ENCODE measurements at regions not wholly inside any gene's neighbourhood (a gene's known extent, or its start where the extent isn't known, plus 50 kb on each side); places are given as distances from the start of the nearest gene placed in this dataset.

DNA sequence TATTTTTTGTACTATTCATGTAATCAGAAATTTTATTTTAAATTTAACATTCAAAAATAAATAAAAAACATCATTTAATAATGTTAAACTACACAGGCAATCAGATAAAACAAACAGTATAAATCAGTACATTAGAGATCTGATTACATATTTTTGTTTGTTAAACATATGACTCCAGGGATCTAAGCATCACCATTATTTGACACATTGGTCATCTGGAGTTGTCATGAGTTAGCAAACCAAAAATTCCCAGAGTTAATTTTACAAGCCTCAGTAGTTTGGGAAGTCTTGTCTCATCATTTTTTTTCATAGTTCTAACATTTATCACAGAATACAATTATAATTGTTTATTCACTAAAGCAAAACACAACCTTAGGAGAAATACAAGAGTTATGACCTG is 770.8 kb upstream of the SLITRK6 start:
- no peak for TF ChIP-seq CEBPB (IDR thresholded peaks at IDR 0.05)
- TF ChIP-seq TEAD4 (IDR thresholded peaks at IDR 0.05), result no peak
- TF ChIP-seq YY1 (IDR thresholded peaks at IDR 0.05; ENCODE audit: low read depth), result no peak
- no peak for TF ChIP-seq FOXM1 (IDR thresholded peaks at IDR 0.05; ENCODE audit: borderline replicate concordance, low read depth)
- TF ChIP-seq TAF1 (IDR thresholded peaks at IDR 0.05; ENCODE audit: low read depth), result no peak
- TF ChIP-seq EP300 (IDR thresholded peaks at IDR 0.05; ENCODE audit: borderline replicate concordance), result no peak
- TF ChIP-seq, protein P1, sequence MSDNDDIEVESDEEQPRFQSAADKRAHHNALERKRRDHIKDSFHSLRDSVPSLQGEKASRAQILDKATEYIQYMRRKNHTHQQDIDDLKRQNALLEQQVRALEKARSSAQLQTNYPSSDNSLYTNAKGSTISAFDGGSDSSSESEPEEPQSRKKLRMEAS (IDR thresholded peaks at IDR 0.05), result no peak
- no peak for TF ChIP-seq NFIC (IDR thresholded peaks at IDR 0.05)

DNA sequence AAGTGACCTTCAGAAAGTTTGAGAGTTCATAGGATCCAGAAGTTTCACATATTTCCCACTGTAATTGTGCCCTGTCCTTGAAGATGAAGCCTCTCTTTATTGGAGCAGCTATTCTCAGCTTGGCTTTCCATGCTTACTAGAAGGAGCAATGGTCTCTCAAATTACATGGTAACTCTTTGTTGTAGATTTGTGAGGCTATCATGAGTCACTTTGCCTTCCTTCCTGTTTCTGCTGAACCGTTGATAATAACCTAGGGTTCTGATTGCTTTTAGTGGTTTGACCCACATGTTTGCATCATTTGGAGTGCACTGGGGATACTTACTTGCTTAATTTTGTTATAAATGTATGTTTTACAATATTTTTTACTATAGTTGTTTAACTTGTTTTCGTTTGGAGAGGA is 772.9 kb upstream of the SLITRK6 start:
- TF ChIP-seq TAF1 (IDR thresholded peaks at IDR 0.05; ENCODE audit: low read depth) (no peak), CEBPB (IDR thresholded peaks at IDR 0.05) (no peak), EGR1 (IDR thresholded peaks at IDR 0.05) (no peak)

DNA sequence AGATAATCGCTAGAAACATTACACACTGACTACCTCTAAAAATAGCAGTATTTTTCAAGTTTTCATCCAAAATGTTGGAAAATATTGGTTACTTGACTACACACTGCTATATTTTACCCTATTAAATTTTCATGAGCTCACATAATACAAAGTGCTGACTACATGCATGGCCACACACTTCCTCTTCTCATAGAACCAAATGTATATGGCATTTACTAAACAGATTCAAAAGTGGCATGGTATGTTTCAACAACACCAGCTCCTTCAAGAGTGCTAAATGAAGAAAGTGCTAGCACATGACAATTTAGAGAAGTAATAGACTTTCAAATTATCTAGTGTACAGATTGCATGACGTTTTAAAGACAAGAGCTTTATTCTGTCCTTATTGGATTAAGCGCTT is 780.4 kb upstream of the SLITRK6 start:
- no peak for TF ChIP-seq TAF1 (IDR thresholded peaks at IDR 0.05; ENCODE audit: low read depth)
- no peak for TF ChIP-seq EGR1 (IDR thresholded peaks at IDR 0.05)
- no peak for TF ChIP-seq RAD21 (IDR thresholded peaks at IDR 0.05; ENCODE audit: low read depth)
- TF ChIP-seq, protein P2, sequence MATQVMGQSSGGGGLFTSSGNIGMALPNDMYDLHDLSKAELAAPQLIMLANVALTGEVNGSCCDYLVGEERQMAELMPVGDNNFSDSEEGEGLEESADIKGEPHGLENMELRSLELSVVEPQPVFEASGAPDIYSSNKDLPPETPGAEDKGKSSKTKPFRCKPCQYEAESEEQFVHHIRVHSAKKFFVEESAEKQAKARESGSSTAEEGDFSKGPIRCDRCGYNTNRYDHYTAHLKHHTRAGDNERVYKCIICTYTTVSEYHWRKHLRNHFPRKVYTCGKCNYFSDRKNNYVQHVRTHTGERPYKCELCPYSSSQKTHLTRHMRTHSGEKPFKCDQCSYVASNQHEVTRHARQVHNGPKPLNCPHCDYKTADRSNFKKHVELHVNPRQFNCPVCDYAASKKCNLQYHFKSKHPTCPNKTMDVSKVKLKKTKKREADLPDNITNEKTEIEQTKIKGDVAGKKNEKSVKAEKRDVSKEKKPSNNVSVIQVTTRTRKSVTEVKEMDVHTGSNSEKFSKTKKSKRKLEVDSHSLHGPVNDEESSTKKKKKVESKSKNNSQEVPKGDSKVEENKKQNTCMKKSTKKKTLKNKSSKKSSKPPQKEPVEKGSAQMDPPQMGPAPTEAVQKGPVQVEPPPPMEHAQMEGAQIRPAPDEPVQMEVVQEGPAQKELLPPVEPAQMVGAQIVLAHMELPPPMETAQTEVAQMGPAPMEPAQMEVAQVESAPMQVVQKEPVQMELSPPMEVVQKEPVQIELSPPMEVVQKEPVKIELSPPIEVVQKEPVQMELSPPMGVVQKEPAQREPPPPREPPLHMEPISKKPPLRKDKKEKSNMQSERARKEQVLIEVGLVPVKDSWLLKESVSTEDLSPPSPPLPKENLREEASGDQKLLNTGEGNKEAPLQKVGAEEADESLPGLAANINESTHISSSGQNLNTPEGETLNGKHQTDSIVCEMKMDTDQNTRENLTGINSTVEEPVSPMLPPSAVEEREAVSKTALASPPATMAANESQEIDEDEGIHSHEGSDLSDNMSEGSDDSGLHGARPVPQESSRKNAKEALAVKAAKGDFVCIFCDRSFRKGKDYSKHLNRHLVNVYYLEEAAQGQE (IDR thresholded peaks at IDR 0.05; ENCODE audit: low read depth), result no peak
- TF ChIP-seq EP300 (IDR thresholded peaks at IDR 0.05; ENCODE audit: borderline replicate concordance), result no peak
- TF ChIP-seq YY1 (IDR thresholded peaks at IDR 0.05; ENCODE audit: low read depth), result no peak
- TF ChIP-seq CEBPB (IDR thresholded peaks at IDR 0.05), result no peak
- no peak for TF ChIP-seq TEAD4 (IDR thresholded peaks at IDR 0.05)
- no peak for TF ChIP-seq CREB1 (IDR thresholded peaks at IDR 0.05; ENCODE audit: low read depth)
- no peak for TF ChIP-seq FOXM1 (IDR thresholded peaks at IDR 0.05; ENCODE audit: borderline replicate concordance, low read depth)
- TF ChIP-seq, protein P1 (IDR thresholded peaks at IDR 0.05), result no peak
- no peak for TF ChIP-seq NFIC (IDR thresholded peaks at IDR 0.05)
- TF ChIP-seq, protein P3, sequence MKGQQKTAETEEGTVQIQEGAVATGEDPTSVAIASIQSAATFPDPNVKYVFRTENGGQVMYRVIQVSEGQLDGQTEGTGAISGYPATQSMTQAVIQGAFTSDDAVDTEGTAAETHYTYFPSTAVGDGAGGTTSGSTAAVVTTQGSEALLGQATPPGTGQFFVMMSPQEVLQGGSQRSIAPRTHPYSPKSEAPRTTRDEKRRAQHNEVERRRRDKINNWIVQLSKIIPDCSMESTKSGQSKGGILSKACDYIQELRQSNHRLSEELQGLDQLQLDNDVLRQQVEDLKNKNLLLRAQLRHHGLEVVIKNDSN (IDR thresholded peaks at IDR 0.05), result no peak
- TF ChIP-seq TCF12 (IDR thresholded peaks at IDR 0.05; ENCODE audit: low read depth), result no peak
- no peak for TF ChIP-seq ZBTB7A (IDR thresholded peaks at IDR 0.05; ENCODE audit: low read depth)

DNA sequence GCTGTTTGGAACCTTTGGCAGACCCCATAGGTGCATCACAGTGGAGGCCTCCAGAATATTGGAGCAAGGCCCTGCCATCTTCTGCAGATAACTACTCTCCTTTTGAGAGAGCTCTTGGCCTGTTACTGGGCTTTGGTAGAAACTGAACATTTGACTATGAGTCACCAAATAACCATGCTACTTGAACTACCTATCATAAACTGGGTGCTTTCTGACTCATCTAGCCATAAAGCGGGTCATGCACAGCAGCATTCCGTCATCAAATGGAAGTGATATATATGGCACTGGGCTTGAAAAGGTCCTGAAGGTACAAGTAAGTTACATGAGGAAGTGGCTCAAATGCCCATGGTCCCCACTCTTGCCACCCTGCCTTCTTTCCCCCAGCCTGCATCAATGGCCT is 782.5 kb upstream of the SLITRK6 start:
- no peak for TF ChIP-seq TEAD4 (IDR thresholded peaks at IDR 0.05)
- TF ChIP-seq TCF12 (IDR thresholded peaks at IDR 0.05; ENCODE audit: low read depth), result no peak
- no peak for TF ChIP-seq ZBTB7A (IDR thresholded peaks at IDR 0.05; ENCODE audit: low read depth)
- TF ChIP-seq, protein P3 (IDR thresholded peaks at IDR 0.05), result no peak
- TF ChIP-seq YY1 (IDR thresholded peaks at IDR 0.05; ENCODE audit: low read depth), result no peak
- no peak for TF ChIP-seq EGR1 (IDR thresholded peaks at IDR 0.05)
- TF ChIP-seq FOXM1 (IDR thresholded peaks at IDR 0.05; ENCODE audit: borderline replicate concordance, low read depth), result no peak
- TF ChIP-seq RAD21 (IDR thresholded peaks at IDR 0.05; ENCODE audit: low read depth), result no peak
- no peak for TF ChIP-seq EP300 (IDR thresholded peaks at IDR 0.05; ENCODE audit: borderline replicate concordance)
- no peak for TF ChIP-seq TAF1 (IDR thresholded peaks at IDR 0.05; ENCODE audit: low read depth)
- no peak for TF ChIP-seq CEBPB (IDR thresholded peaks at IDR 0.05)
- TF ChIP-seq, protein P2 (IDR thresholded peaks at IDR 0.05; ENCODE audit: low read depth), result no peak
- TF ChIP-seq CREB1 (IDR thresholded peaks at IDR 0.05; ENCODE audit: low read depth), result no peak
- TF ChIP-seq, protein P1 (IDR thresholded peaks at IDR 0.05), result no peak
- TF ChIP-seq NFIC (IDR thresholded peaks at IDR 0.05), result no peak

DNA sequence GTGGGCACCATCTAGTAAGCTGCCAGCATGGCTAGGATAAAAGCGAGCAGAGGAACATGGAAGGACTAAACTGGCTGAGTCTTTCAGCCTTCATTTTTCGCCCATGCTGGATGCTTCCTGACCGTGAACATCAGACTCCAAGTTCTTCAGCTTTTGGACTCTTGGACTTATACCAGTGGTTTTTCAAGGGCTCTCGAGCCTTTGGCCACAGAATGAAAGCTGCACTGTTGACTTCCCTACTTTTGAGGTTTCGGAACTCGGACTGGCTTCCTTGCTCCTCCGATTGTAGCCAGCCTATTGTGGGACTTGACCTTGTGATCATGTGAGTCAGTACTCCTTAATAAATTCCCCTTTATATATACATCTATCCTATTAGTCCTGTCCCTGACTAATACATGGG is 785.1 kb upstream of the SLITRK6 start:
- no peak for TF ChIP-seq TEAD4 (IDR thresholded peaks at IDR 0.05)

DNA sequence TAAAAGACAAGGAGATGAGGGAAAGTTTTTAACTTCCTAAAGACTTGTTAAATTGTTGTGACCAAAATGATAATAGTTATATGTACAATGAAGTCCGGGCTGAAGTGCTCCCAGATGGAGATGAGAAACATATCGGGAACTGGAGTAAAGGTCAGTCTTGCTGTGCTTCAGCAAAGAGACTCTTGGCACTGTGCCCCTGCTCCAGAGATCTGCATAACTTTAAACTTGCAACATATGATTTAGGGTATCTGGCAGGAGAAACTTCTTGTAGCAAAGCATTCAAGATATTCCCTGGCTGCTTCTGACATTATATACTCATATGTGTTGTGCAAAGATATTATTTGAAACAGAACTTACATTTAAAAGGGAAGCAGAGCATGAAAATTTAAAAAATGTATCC is 786.6 kb upstream of the SLITRK6 start:
- TF ChIP-seq TCF12 (IDR thresholded peaks at IDR 0.05; ENCODE audit: low read depth) (no peak), FOXM1 (IDR thresholded peaks at IDR 0.05; ENCODE audit: borderline replicate concordance, low read depth) (no peak), ZBTB7A (IDR thresholded peaks at IDR 0.05; ENCODE audit: low read depth) (no peak), CEBPB (IDR thresholded peaks at IDR 0.05) (no peak), CREB1 (IDR thresholded peaks at IDR 0.05; ENCODE audit: low read depth) (no peak), EP300 (IDR thresholded peaks at IDR 0.05; ENCODE audit: borderline replicate concordance) (no peak), RAD21 (IDR thresholded peaks at IDR 0.05; ENCODE audit: low read depth) (no peak), YY1 (IDR thresholded peaks at IDR 0.05; ENCODE audit: low read depth) (no peak), TEAD4 (IDR thresholded peaks at IDR 0.05) (no peak), TAF1 (IDR thresholded peaks at IDR 0.05; ENCODE audit: low read depth) (no peak), EGR1 (IDR thresholded peaks at IDR 0.05) (no peak), NFIC (IDR thresholded peaks at IDR 0.05) (no peak)
- TF ChIP-seq, protein P3 (IDR thresholded peaks at IDR 0.05), result no peak
- TF ChIP-seq, protein P2 (IDR thresholded peaks at IDR 0.05; ENCODE audit: low read depth), result no peak
- TF ChIP-seq, protein P1 (IDR thresholded peaks at IDR 0.05), result no peak

All from Ishikawa (cell line).